Dedifferentiated amniotic fluid mesenchymal stem cell (primary cell): ENCODE measurements at regions not wholly inside any gene's neighbourhood (a gene's known extent, or its start where the extent isn't known, plus 50 kb on each side); places are given as distances from the start of the nearest gene placed in this dataset.

Experiments used
- DNase-seq: peaks from one replicate; pipeline ENCODE4 v3.0.0-alpha.2; 2016; ENCODE audit errors: extremely low spot score

DNA sequence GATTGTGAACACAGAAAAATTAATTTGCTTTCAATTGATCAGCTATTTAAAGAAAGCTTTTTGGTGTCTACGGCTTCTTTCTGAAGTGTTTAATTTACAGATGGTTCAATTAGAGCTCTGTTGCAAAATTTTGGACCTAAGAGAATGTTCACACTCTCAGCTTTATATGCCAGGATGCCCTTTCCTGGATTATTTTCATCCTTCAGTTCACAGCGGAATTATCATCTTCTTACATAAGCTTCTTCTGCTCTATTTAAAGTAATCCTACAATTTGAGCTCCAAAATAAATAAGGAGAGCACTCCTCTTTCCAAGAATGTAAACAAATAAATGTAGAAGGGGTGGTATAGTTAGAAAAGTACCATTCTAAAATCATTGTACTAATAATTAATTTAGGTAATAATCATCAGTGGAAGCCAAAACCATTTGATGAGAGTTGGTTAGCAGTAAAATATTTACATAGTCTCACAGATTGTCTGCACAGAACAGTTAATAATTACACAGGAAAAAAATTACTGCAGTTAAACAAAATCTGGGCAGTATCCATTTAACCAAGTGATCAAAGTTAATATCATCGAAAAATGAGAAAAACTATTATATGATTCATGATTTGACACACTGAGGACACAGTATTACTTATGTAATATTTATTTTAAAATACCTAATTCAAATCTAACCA is 298.0 kb upstream of the TMEM229A start:
- no peak for DNase-seq

DNA sequence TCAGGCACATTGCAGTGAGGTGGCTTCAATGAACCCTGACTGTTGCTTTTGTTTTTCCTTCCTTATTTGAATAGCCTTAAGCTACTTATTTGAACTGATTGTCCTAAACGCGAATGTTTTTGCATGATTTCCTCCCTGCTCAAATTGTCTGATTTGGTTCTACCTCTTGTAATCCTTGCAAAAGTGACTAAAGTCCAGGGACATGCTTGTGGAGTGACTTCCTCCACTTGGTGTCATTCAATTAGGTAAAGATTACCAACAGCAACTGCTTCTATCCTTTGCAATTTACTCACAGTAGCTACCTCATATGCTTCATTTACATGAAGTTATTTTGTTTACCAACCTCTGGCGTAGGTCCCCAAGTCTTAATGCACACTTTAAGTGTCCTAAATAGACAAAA is 295.9 kb upstream of the TMEM229A start:
- no peak for DNase-seq

DNA sequence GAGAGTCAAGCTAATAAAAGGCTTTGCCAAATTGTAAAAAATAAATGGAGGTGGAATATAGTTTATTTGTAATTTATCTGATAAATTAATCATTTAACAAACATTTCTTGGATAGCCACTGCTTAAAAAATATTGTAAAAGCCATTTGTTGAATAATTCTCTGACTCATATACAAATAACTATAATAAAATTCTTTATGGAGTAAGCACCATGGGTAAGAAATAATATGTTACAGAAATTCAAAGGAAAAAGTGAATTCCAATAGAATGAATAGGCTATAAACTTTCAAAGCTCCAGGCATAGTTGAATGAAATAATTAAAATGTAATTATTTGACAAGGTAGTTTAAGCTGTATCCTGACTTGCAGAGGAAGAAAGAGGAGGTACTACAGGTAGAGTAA is 291.4 kb upstream of the TMEM229A start:
- no peak for DNase-seq

DNA sequence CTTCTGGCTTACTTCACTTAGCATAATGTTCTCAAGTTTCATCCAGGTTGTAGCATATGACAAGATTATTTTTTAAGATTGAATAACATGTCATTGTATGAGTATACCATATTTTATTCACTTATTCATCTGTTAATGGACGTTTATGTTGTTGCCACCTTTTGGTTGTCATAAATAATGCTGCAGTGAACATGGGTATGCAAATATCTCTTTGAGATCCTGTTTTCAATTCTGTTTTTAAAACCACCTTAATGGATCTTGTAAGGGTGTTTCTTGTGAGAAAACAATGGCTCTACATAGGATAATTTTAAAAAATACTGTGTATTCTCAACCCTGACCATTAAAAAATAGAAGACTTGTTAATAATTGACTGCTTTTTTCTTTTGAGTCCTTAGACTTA is 290.7 kb upstream of the TMEM229A start:
- no peak for DNase-seq

DNA sequence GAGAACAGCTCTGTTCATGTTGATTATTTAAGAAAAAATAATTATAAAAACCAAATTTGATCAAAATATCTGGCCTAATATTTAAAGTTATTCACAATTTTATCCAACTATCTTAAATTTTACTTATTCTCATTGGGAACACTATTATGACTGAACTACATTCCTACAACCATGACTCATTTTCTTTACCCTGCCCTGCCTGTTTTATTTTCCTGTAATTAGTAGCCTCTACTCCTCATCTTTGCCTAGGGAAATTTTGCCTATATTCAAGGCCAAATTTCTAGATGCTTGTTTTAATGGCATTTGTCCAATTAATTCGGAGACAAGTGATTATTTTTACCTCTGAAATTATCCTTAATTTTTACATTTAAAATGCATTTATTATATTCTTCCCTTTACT is 289.7 kb upstream of the TMEM229A start:
- DNase-seq, result no peak

DNA sequence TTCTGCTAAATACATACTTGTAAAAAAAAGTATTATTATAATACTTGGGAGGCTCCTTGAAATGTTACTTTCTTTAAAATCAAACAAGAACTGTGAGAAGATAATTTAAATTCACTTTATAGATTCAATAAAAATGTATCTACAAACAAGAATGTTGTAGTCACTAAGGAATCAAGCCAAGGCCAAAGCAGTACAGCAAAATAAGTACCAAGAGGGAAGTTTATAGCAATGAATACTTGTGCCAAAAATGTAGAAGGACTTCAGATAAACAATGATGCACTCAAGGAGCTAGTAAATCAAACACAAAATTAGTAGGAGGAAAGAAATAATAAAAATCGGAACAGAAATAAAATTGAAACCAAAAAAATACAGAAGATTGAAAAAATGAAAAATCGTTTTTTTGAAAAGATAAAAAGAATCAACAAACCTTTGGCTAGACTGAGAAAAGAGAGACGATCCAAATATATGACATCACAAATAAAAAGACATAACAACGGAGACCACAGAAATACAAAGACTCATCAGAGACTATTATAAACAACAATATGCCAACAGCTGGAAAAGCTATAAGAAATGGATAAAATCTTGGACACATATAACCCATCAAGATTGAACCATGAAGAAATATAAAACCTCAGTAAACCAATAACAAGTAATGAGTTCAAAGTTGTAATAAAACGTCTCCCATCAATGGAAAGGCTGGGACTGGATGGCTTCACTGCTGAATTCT is 286.0 kb upstream of the TMEM229A start:
- DNase-seq, result no peak

DNA sequence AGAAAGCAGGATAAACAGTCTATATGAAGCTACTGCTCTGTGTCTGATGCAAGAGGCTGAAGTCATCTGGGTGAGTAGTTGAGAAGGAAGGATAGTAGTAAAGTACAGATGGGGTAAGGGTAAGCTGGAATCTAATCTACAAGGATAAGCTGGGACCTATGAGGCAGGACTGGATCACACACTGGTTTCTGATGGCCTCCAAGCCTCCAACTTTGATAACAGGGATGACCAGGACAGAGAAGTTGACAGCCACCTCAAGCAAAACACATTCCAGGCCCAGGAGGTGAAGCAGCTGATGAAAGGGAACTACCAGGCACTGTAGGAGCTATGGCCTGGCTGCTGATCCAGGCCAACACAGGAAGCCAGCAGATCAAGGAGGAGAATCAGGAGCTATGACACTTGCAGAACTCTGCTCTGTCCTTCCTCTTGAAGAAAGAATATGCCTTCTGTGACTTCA is 278.1 kb upstream of the TMEM229A start:
- DNase-seq, result no peak

DNA sequence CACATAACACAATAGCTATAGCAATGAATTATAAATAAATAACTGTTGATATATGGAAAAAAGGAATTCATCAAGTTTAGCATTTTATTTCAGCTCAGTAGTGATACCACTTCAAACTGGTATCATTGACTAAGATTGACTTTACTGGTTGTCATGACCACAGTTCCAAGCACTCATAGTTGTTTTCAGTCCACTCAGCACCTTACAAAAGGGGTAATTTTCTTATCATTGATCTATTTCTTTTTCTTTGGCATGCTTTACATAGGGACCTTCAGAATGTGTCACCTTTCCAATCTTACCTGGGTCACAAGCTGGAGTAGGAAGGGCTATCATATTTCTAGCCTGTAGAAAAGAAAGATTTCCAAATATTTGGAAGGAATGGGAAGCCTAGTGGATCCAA is 275.5 kb upstream of the TMEM229A start:
- DNase-seq, result no peak

DNA sequence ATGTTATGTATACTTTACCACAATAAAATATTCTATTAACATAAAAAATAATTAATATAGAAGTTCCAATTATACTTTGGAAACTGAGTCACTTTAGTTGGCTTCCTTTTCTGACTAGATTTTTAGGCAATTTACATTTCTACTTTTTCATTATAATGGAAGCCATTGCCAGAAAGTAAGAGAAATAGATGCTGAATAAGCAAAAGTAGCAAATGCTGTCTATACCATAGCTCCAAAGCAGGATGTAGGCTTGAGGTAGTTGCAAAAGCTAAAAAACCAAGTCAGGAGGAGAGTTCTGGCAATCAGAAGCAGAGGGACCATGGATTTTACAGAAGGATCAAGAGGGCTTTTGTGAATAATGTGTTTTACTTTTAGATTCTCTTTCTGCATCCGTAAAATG is 262.4 kb upstream of the TMEM229A start:
- no peak for DNase-seq

DNA sequence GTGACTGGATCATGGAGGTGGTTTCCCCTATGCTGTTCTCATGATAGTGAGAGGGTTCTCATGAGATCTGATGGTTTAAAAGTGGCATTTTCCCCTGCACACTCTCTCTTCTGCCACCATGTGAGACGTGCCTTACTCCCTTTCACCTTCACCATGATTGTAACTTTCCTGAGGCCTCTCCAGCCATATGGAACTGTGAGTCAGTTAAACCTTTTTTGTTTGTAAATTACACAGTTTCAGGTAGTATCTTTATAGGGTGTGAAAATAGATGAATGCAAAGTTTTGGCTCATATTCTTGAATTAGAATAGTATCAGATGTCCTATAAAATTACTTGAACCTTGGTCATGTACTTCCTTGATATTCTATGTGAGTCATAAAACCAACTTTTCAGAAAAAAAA is 252.1 kb upstream of the TMEM229A start:
- no peak for DNase-seq

DNA sequence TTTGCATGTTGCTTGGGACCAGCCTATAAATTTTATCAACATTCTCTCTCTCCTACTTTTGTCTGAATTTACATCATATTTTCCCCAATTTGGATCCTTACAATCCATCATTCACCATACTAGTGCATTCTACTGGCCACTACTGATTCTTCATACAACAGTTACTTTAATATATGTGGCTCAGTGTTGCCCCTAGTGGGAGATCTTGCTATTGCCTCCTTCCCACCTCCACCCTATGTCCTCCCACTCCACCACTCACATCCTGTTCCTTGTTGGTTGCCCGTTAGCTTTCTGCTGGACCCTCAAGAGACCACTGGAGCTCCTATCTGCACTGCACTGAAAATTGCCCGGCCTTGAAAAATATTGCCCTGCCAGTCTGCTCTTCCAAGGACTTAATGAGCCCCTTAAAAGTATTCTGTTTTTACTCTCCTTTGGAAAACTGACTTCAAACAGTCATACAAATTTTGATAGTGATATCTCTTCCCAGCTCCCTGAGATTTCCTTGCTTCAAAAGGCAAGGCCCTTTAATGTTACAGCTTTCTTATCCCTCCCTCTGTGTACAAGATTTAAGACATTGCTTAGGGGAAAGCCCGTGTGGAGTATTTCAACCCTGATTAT is 243.2 kb upstream of the TMEM229A start:
- no peak for DNase-seq

DNA sequence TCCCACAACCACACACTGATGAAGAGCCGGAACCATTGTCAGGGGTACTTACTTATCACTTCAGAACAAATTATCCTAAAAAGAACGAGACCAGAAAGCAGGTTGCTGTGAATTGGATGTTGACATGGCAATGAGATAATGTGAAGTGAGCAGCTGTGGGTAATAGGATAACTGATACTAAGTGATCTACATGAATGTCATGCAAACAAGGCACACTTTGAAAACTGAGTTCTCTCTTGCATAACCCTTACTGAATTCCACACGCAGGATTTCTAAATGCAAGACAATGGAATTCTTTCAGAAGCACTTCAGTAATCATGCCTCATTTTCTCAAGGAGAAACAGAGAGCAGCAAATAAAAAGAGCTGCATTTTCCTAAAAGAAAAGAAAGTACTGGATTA is 242.5 kb upstream of the TMEM229A start:
- no peak for DNase-seq

DNA sequence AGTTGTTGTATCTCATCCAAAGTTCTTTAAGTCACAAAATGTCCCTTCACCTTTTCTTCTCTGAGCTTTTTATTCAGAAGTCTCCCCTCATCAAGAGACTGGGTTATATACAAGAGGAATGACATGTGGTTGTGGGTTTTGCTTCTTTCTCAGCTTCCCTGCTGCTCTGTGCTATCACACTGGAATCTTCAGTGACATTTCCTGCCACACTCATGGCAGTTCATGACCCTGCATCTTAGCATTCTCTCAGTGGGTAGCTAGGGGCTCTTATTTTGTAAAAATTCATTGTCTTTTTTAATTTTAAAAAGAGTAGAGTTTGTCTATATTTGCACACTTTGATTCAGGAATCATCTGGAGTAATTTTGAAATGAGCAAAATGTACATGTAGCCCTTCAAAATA is 236.9 kb upstream of the TMEM229A start:
- DNase-seq, result no peak

DNA sequence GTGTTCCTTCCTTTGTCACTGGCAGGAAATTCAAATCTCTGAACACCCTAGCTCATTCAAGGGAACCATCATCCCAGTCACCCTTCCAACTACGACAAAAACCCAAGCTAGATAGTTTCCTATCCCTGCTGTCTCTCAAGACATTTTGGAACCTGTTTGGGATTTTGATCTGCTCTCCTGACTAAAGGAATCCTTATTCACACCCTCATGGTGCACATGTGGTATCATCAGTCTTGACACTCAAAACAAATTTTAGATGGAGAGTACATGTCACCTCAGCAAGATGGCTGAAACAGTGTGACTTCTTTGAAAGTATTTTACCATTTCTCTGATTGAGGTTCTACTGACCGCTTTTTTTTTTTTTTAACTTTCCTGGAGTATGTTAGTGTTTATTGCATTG is 234.3 kb upstream of the TMEM229A start:
- no peak for DNase-seq

DNA sequence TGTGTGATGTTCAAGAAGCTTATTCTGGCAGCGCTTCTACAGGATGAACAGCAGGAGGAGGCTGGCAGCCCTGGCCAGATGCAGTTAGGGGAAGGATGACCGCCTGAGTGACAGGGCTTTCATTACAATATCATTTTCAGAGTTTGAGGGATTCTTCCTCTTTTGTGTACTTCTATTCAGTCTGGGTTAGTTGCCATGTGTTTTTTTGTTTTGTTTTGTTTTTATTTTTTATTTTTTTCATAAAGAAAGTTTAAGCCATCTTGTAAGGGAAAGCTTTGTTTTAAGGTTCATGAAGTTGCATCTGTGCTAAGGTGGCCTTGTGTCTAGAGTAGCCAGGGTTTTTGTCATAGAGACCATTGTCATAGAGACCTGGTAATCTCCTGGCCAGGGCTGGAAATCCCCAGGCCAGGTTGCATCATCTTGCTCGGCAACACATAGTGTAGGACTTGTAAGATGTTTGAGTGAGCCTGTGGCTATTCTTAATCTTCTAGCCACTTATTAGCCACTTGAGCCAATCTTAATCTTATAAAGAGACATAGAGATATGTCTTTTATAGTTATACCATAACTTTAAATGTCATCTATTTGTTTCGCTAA is 230.5 kb upstream of the TMEM229A start:
- DNase-seq, result no peak

DNA sequence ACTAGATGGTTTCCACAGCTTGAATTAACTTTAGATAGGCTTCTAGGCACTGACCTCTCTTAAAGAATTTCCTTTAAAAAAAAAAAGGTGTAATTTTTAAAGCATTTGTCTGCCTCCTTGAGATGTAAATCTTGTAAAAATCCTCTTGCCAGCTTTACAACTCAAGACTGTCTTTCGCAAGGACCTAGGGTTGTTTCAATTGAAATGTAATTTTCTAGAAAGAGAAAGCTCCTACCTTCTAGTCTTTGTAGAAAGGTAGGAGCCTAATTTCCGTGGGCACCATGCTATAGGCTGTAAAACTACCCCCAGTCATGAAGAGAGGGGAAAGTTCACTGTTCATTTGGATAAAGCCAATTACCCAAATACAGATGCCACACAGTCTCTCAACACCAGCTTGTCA is 228.8 kb upstream of the TMEM229A start:
- no peak for DNase-seq

DNA sequence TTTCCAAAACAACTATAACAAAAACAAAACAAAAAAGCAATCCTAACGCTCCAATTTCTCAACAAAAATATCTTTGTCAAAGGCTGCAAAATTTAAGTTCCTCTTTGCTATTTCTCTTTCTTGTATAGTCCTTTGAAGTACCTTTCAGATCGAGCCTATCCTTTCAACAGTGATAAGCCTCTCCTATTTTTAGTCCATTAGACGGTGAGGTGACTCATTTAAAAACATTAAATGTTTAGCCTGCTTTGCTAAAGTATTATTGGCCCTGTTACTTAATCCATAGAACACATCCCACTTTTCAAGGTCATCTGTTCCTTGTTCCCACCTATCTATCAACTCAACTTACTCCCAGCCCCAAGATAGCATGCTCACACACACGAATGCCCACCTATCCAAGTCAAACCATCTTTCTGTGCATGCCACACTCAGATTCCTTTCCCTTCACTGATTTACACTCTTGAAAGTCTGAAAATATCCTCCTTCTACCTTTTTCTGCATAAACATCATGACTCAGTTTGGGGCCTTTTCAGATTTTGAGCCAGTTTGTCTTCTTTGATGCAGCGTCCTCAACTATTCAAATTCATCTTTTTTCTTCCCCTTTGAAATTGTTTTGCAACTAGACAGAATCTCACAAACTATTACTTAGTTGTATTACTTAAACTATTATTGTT is 224.9 kb upstream of the TMEM229A start:
- no peak for DNase-seq

DNA sequence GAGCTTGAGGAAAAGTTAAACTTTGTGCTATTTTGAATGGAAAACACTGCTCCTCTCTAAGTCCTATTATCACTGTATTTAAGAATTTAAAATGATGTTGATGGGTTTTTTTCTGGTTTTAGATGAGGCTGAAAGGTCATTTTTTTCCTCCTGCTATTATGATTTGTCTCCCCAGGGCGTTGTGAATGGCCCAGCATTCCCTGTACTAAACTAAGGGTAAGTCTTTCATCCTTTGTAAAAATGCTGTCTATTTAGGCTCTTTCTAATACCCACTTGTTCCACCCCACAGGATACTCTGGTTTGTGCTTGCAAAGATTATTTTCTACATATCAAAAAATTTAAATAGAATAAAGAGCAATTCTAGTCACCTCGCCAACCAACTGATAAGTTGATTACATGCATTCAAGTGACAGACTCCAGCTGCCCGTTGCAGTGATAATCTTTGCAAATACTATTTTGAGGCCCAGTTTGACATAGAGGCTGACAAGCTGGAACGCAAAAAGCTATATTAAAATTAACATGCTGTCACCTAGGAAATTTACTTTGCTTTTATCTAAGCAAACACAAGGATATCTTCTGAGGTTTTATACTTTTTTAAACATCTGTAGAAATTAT is 222.3 kb upstream of the TMEM229A start:
- no peak for DNase-seq

DNA sequence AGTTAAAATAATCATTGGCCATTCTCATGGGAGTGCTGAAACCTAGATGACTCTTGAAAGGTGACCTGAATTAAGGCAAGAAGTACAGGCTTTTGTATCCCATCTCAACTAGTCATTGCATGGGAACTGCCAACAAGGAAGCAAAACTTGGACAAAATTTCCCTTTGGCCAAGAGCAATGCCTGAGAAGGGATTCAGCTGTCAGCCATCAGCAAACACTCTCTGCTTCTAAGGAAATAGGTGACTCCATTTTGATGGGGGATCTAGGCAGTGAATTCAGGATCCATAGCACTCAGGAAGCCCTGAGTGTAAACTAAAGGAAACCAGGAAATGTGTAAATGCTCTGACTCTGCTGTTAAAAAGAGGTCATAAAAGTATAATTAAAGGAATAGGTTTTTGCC is 221.5 kb upstream of the TMEM229A start:
- no peak for DNase-seq

DNA sequence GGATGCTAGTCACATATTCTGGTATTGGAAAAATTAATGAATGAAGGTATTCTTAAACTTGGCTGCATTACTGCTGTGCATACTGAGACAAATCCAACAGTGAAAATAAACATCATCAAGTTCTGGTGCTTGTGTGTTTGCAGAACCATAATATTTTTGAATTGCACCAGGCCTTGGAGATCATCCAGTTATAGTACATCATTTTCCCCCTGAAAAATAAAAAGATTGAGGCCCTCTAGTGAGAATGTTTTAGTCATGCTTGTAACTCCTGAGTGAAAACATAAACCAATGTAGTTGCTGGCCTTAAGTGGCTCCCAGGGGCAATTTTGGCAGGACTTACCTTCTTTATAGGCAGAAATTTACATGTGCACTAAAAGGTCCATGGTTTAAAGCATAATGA is 218.8 kb upstream of the TMEM229A start:
- DNase-seq, result no peak

DNA sequence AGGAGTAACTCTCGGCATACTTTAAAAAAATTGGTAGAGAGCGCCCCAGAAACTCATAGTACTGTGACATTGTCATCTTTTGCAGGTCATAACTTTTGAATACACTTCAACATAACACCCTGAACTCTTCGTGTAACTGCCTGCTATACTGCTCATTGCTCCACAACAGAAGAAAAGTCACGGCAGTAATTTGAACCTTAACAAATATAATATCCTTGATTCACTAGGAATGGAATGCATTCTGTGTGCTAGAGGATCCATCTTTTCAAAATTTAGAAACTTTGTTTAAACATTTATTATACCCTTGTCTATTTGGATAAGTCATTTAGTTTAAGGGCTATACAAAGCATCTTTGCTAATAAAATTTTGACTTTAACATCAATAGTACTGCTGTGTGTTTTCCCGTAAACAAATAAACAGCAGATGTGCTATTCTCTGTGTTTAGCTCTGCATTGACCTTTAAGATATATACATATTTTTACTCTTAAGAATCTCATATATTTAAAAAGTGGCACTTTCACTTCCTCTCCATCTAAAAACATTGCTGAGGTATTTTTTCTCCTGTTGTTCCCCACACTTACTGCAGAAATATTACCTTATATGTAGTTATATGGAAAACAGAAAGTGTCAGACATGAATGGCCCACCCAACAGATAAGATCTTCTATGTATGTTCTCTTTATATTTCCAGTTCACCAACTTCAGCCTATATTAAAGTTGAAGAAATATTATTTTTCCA is 217.6 kb upstream of the TMEM229A start:
- no peak for DNase-seq
